ENCODE measurements at regions not wholly inside any gene's neighbourhood (a gene's known extent, or its start where the extent isn't known, plus 50 kb on each side); places are given as distances from the start of the nearest gene placed in this dataset.
"Not testable (repeated sequence)": the region's sequence is repeated elsewhere in the genome, so short reads cannot be mapped to it uniquely, and the experiment has no call there.

- not testable (repeated sequence) for TF ChIP-seq CTCF (IDR thresholded peaks at IDR 0.05; ENCODE audit: insufficient read depth, low read length); POLR2AphosphoS5 (IDR thresholded peaks at IDR 0.05; ENCODE audit: low read depth)
Observed at GRCh38 chr6:137809895-137810553, 57.0 kb upstream of the TNFAIP3 start.

Data from HL-60 (cell line).